ENCODE measurements at regions not wholly inside any gene's neighbourhood (a gene's known extent, or its start where the extent isn't known, plus 50 kb on each side); places are given as distances from the start of the nearest gene placed in this dataset.

GRCh38 chr5:89280103-89281037 lies 397.4 kb upstream of the MEF2C start:
- TF ChIP-seq CTCF (IDR thresholded peaks at IDR 0.05) (no peak), EP300 (IDR thresholded peaks at IDR 0.05) (no peak)
